GM21360 (cell line): ENCODE measurements at regions not wholly inside any gene's neighbourhood (a gene's known extent, or its start where the extent isn't known, plus 50 kb on each side); places are given as distances from the start of the nearest gene placed in this dataset.
A peak's percentile ranks its signal among the peaks of the same experiment; 100 is the strongest.
"Not testable (repeated sequence)": the region's sequence is repeated elsewhere in the genome, so short reads cannot be mapped to it uniquely, and the experiment has no call there.

Source experiments
- ATAC-seq: cut with Tn5 transposase; IDR thresholded peaks from one replicate; pipeline ENCODE4 v1.9.1; 2021; ENCODE audit warnings: mild to moderate bottlenecking, moderate library complexity; ENCODE audit not compliant: unreplicated experiment

GRCh38 chr9:78172610-78173009, 63.3 kb upstream of the CEP78 start:
- not testable (repeated sequence) for ATAC-seq

GRCh38 chr9:78171651-78172050, 64.2 kb upstream of the CEP78 start:
- ATAC-seq, result no peak

- no peak for ATAC-seq
These were observed 66.8 kb upstream of the CEP78 start for GRCh38 chr9:78169125-78169524.

GRCh38 chr9:78167356-78167755, 68.5 kb upstream of the CEP78 start:
- ATAC-seq, result no peak

- no peak for ATAC-seq
These were observed 72.0 kb upstream of the CEP78 start for GRCh38 chr9:78163834-78164233.

- no peak for ATAC-seq
These were observed 77.6 kb upstream of the CEP78 start for GRCh38 chr9:78158286-78158685.

- no peak for ATAC-seq
These were observed 84.9 kb upstream of the CEP78 start for GRCh38 chr9:78150983-78151356.

GRCh38 chr9:78150312-78150982, 85.4 kb upstream of the CEP78 start:
- no peak for ATAC-seq

- no peak for ATAC-seq
These were observed 86.1 kb upstream of the CEP78 start for GRCh38 chr9:78149702-78150291.

- no peak for ATAC-seq
These were observed 89.6 kb upstream of the CEP78 start for GRCh38 chr9:78146241-78146640.

- ATAC-seq, result peak; percentile 70
These were observed 91.1 kb upstream of the CEP78 start for GRCh38 chr9:78144663-78145377.

- ATAC-seq, result no peak
These were observed 91.9 kb upstream of the CEP78 start for GRCh38 chr9:78144008-78144381.

- no peak for ATAC-seq
These were observed 92.4 kb upstream of the CEP78 start for GRCh38 chr9:78143281-78144007.

GRCh38 chr9:78142264-78142663, 93.6 kb upstream of the CEP78 start:
- ATAC-seq, result not testable (repeated sequence)

- no peak for ATAC-seq
These were observed 102.1 kb upstream of the CEP78 start for GRCh38 chr9:78133751-78134150.

- ATAC-seq, result no peak
These were observed 101.1 kb upstream of the GNAQ start for GRCh38 chr9:78132701-78133058.

- ATAC-seq, result no peak
These were observed 100.5 kb upstream of the GNAQ start for GRCh38 chr9:78131969-78132700.

- ATAC-seq, result no peak
These were observed 99.2 kb upstream of the GNAQ start for GRCh38 chr9:78130853-78131252.

- no peak for ATAC-seq
These were observed 98.4 kb upstream of the GNAQ start for GRCh38 chr9:78130004-78130403.

- no peak for ATAC-seq
These were observed 95.9 kb upstream of the GNAQ start for GRCh38 chr9:78127279-78128225.
